Neural cell (in vitro differentiated cells): ENCODE measurements at regions not wholly inside any gene's neighbourhood (a gene's known extent, or its start where the extent isn't known, plus 50 kb on each side); places are given as distances from the start of the nearest gene placed in this dataset.

Experiments used
- H2AFZ ChIP-seq: fragments of 200-600, 300-800 bp; sonication (generic), shearing (Covaris generic); 2 replicates; pipeline ENCODE4 v1.6.0; 2014; ENCODE audit warnings: low read depth, mild to moderate bottlenecking, antibody characterized with exemption, low read length, moderate library complexity
- H3F3A ChIP-seq: fragments of 200-600 bp; shearing (Covaris generic); 2 replicates; pipeline ENCODE4 v1.6.1; 2016; ENCODE audit warnings: mild to moderate bottlenecking, moderate library complexity, mixed read lengths, antibody characterized with exemption, low read length; ENCODE audit not compliant: insufficient read depth, poor library complexity, severe bottlenecking
- H3K27ac ChIP-seq: fragments of 200-600, 300-800 bp; sonication (generic), shearing (Covaris generic); 2 replicates; pipeline ENCODE4 v1.5.1; 2014; ENCODE audit warnings: mild to moderate bottlenecking, low read length, moderate library complexity
- H3K27me3 ChIP-seq: fragments of 300-800, 200-600 bp; sonication (generic), shearing (Covaris generic); 2 replicates; pipeline ENCODE4 v1.6.0; 2014; ENCODE audit warnings: mild to moderate bottlenecking, low read depth, low read length, moderate library complexity; ENCODE audit not compliant: insufficient read depth
- H3K36me3 ChIP-seq: fragments of 300-800, 200-600 bp; sonication (generic), shearing (Covaris generic); 2 replicates; pipeline ENCODE4 v1.5.1; 2014; ENCODE audit warnings: mild to moderate bottlenecking, antibody characterized with exemption, low read length, moderate library complexity; ENCODE audit not compliant: insufficient read depth
- H3K4me2 ChIP-seq: fragments of 300-800, 200-600 bp; sonication (generic), shearing (Covaris generic); 2 replicates; pipeline ENCODE4 v1.6.0; 2014; ENCODE audit warnings: mild to moderate bottlenecking, low read length
- H3K4me3 ChIP-seq: fragments of 300-800, 200-600 bp; sonication (generic), shearing (Covaris generic); 2 replicates; pipeline ENCODE4 v1.5.1; 2014; ENCODE audit warnings: mild to moderate bottlenecking, low read length, moderate library complexity
- H3K79me2 ChIP-seq: fragments of 200-600 bp; shearing (Covaris generic); replicated peaks from 2 replicates; pipeline ENCODE4 v1.6.0; 2014; ENCODE audit warnings: mild to moderate bottlenecking, low read length, moderate library complexity; ENCODE audit not compliant: insufficient read depth
- H3K9ac ChIP-seq: fragments of 300-800, 200-600 bp; sonication (generic), shearing (Covaris generic); 2 replicates; pipeline ENCODE4 v1.6.1; 2016; ENCODE audit warnings: mild to moderate bottlenecking, low read length, mixed read lengths
- H3K9me2 ChIP-seq: fragments of 200-600 bp; shearing (Covaris generic); 2 replicates; pipeline ENCODE4 v1.6.1; 2016; ENCODE audit warnings: mild to moderate bottlenecking, low read length, mixed read lengths; ENCODE audit not compliant: insufficient read depth
- H3K9me3 ChIP-seq: fragments of 200-600, 300-800 bp; sonication (generic), shearing (Covaris generic); 2 replicates; pipeline ENCODE4 v1.6.1; 2016; ENCODE audit warnings: mild to moderate bottlenecking, mixed run types, low read length, moderate library complexity, mixed read lengths
- H4K20me1 ChIP-seq: fragments of 200-600 bp; shearing (Covaris generic); 2 replicates; pipeline ENCODE4 v1.6.1; 2016; ENCODE audit warnings: mild to moderate bottlenecking, mixed run types; ENCODE audit not compliant: insufficient read depth
- EP300 ChIP-seq: fragments of 450-650 bp; conservative IDR thresholded peaks from 2 replicates; pipeline ENCODE4 v1.6.1; 2014; ENCODE audit warnings: antibody characterized with exemption, mild to moderate bottlenecking, moderate library complexity; ENCODE audit not compliant: poor library complexity, severe bottlenecking
- EZH2 ChIP-seq: fragments of 200-600, 300-800 bp; shearing (Covaris generic), sonication (generic); IDR thresholded peaks from 2 replicates; pipeline ENCODE4 v1.6.1; 2014; ENCODE audit warnings: antibody characterized with exemption, low read length, borderline replicate concordance, mild to moderate bottlenecking; ENCODE audit not compliant: insufficient read depth, poor library complexity, severe bottlenecking
- MXI1 ChIP-seq: fragments of 450-650 bp; conservative IDR thresholded peaks from 2 replicates; pipeline ENCODE4 v1.6.1; 2014; ENCODE audit warnings: antibody characterized with exemption, mild to moderate bottlenecking; ENCODE audit not compliant: poor library complexity, severe bottlenecking
- POLR2AphosphoS5 ChIP-seq: IDR thresholded peaks from 2 replicates; pipeline ENCODE4 v1.6.1; 2012
- RAD21 ChIP-seq: fragments of 450-650 bp; conservative IDR thresholded peaks from 2 replicates; pipeline ENCODE4 v1.6.1; 2014; ENCODE audit warnings: antibody characterized with exemption, mild to moderate bottlenecking, moderate library complexity
- REST ChIP-seq: IDR thresholded peaks from 2 replicates; pipeline ENCODE4 v1.6.1; 2012; ENCODE audit warnings: borderline replicate concordance
- SMC3 ChIP-seq: fragments of 450-650 bp; conservative IDR thresholded peaks from 2 replicates; pipeline ENCODE4 v1.6.1; 2014; ENCODE audit warnings: antibody characterized with exemption, mild to moderate bottlenecking, moderate library complexity; ENCODE audit not compliant: poor library complexity
- TAF1 ChIP-seq: IDR thresholded peaks from 2 replicates; pipeline ENCODE4 v1.6.1; 2012; ENCODE audit warnings: low read depth
- TF ChIP-seq, protein P1 (sequence below): fragments of 450-650 bp; IDR thresholded peaks from 2 replicates; pipeline ENCODE4 v1.5.1; 2014; ENCODE audit warnings: antibody characterized with exemption, mild to moderate bottlenecking, moderate library complexity; ENCODE audit not compliant: poor library complexity, severe bottlenecking

- H3K27me3 ChIP-seq: no peaks in the 10 kb centered on the region
- TF ChIP-seq REST (no peak), EZH2 (no peak), RAD21 (no peak), POLR2AphosphoS5 (no peak), SMC3 (no peak), MXI1 (no peak), EP300 (no peak), TAF1 (no peak)
- TF ChIP-seq, protein P1, sequence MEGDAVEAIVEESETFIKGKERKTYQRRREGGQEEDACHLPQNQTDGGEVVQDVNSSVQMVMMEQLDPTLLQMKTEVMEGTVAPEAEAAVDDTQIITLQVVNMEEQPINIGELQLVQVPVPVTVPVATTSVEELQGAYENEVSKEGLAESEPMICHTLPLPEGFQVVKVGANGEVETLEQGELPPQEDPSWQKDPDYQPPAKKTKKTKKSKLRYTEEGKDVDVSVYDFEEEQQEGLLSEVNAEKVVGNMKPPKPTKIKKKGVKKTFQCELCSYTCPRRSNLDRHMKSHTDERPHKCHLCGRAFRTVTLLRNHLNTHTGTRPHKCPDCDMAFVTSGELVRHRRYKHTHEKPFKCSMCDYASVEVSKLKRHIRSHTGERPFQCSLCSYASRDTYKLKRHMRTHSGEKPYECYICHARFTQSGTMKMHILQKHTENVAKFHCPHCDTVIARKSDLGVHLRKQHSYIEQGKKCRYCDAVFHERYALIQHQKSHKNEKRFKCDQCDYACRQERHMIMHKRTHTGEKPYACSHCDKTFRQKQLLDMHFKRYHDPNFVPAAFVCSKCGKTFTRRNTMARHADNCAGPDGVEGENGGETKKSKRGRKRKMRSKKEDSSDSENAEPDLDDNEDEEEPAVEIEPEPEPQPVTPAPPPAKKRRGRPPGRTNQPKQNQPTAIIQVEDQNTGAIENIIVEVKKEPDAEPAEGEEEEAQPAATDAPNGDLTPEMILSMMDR: no peak
- no peaks in the 10 kb centered on the region for H3F3A ChIP-seq
- no peaks in the 10 kb centered on the region for H3K79me2 ChIP-seq
- H3K9ac ChIP-seq: no peak overlapping the region
- no peak overlapping the region for H3K4me2 ChIP-seq
- no peaks in the 10 kb centered on the region for H3K36me3 ChIP-seq
- no peaks in the 10 kb centered on the region for H4K20me1 ChIP-seq
- H3K9me3 ChIP-seq: no peaks in the 10 kb centered on the region
- no peaks in the 10 kb centered on the region for H3K9me2 ChIP-seq
- H2AFZ ChIP-seq: no peak overlapping the region
- H3K27ac ChIP-seq: no peak overlapping the region
- H3K4me3 ChIP-seq: no peak overlapping the region
Observed at GRCh38 chr6:135603249-135603648, 105.7 kb upstream of the AHI1 start.

DNA sequence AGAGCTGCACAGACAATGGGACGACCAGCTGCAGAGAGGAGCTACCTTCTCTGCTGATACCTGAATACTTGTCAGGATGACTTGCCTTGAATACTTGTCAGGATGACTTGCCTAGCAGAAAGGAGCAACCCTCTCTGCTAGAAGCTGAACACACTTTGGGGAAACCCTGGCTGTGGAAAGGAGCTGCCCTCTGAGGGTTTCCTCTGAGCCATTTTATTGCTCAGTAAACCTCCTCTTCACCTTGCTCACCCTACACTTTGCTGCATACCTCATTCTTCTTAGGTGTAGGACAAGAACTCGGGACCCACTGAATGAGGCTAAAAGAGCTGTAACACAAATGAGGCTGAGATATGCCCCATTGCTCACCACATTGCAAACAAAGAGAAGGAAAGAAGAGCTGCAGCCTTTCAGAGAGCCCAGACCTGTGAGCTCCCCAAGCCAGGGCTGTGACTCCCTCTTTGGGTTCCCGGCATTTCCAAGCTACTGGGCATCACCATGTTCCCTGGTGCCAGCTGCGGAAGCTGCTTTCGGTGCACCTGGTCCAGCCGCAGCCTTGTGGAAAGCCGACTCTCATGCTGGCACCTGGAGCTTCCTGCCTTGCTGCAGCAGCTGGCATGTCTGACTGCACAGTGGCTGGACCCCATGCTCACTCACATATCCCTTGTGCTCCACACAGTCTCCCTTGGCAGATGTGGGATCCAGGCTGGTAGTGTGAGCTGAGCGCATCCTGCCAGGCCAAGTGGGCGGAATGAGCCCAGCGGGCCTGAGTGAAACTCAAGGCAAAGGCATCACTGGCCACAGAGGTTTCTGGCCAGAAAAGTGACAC is 106.7 kb upstream of the AHI1 start:
- no peaks in the 10 kb centered on the region for H3F3A ChIP-seq
- H3K27me3 ChIP-seq: no peaks in the 10 kb centered on the region
- H3K79me2 ChIP-seq: no peaks in the 10 kb centered on the region
- no peaks in the 10 kb centered on the region for H3K9me3 ChIP-seq
- no peaks in the 10 kb centered on the region for H3K36me3 ChIP-seq
- TF ChIP-seq MXI1: no peak
- no peak for TF ChIP-seq SMC3
- TF ChIP-seq, protein P1: no peak
- no peak for TF ChIP-seq EZH2
- TF ChIP-seq REST: no peak
- no peak for TF ChIP-seq EP300
- TF ChIP-seq TAF1: no peak
- no peak for TF ChIP-seq POLR2AphosphoS5
- no peak for TF ChIP-seq RAD21
- H3K27ac ChIP-seq: no peak overlapping the region
- H3K9me2 ChIP-seq: no peaks in the 10 kb centered on the region
- H3K4me3 ChIP-seq: no peak overlapping the region
- H3K9ac ChIP-seq: no peak overlapping the region
- H3K4me2 ChIP-seq: no peak overlapping the region
- no peaks in the 10 kb centered on the region for H4K20me1 ChIP-seq
- no peak overlapping the region for H2AFZ ChIP-seq
